Upper lobe of left lung (tissue), 6 donors: ENCODE measurements at regions not wholly inside any gene's neighbourhood (a gene's known extent, or its start where the extent isn't known, plus 50 kb on each side); places are given as distances from the start of the nearest gene placed in this dataset.
A peak's percentile ranks its signal among the peaks of the same experiment; 100 is the strongest.

ENCODE experiments used
- ATAC-seq, 2 donors: fragments of 200-7000 bp; cut with Tn5 transposase; one replicate each; pipeline ENCODE4 v1.9.1; 2022; ENCODE audit warnings: mild to moderate bottlenecking in 2 of 2, moderate library complexity in 2 of 2; ENCODE audit not compliant: low FRiP score in 2 of 2
- DNase-seq, 2 donors: peaks; one replicate each; pipeline ENCODE4 v3.0.0-alpha.2; 2019 to 2020
- H3K27ac ChIP-seq, 4 donors: fragments of 200-600 bp; sonication (generic); one replicate each; pipeline ENCODE4 v1.5.1; 2016 to 2019
- H3K27me3 ChIP-seq, 4 donors: fragments of 200-600 bp; sonication (generic); one replicate each; pipeline ENCODE4 v1.5.1; 2017 to 2019
- H3K36me3 ChIP-seq, 4 donors: fragments of 200-600 bp; sonication (generic); one replicate each; pipeline ENCODE4 v1.5.1; 2016 to 2019
- H3K4me1 ChIP-seq, 4 donors: fragments of 200-600 bp; sonication (generic); one replicate each; pipeline ENCODE4 v1.5.1; 2018 to 2019
- H3K4me3 ChIP-seq, 4 donors: fragments of 200-600 bp; sonication (generic); one replicate each; pipeline ENCODE4 v1.5.1; 2017 to 2019; ENCODE audit warnings: mild to moderate bottlenecking in 2 of 4, moderate library complexity in 1 of 4
- H3K9me3 ChIP-seq, 4 donors: fragments of 200-600 bp; sonication (generic); one replicate each; pipeline ENCODE4 v1.5.1; 2018 to 2019
- EP300 ChIP-seq, 4 donors: sonication (generic); formaldehyde crosslinking; IDR thresholded peaks; one replicate each; pipeline ENCODE4 v1.5.1; 2017; ENCODE audit warnings: antibody characterized with exemption in 4 of 4, control low read depth in 2 of 4
- POLR2A ChIP-seq, 4 donors: fragments of 450-650 bp; IDR thresholded peaks; one replicate each; pipeline ENCODE4 v1.5.1; 2016 to 2017; ENCODE audit warnings: antibody characterized with exemption in 4 of 4, mild to moderate bottlenecking in 2 of 4
- POLR2AphosphoS5 ChIP-seq, 2 donors: sonication (generic); formaldehyde crosslinking; IDR thresholded peaks; one replicate each; pipeline ENCODE4 v1.5.1; 2017; ENCODE audit warnings: antibody characterized with exemption in 2 of 2
- WGBS, 2 donors: methylation state at CpG; one replicate each; pipeline ENCODE4 v1.1.5; 2017 to 2018; 5-methylcytosine and 5-hydroxymethylcytosine counted together
- TF ChIP-seq, protein P1 (sequence below), 6 experiments: fragments of 450-650 bp in 4 of 6; fragments of 200-600 bp in 2 of 6; sonication (generic) in 2 of 6; IDR thresholded peaks; one replicate each; pipeline ENCODE4 v1.5.1; 2016 to 2019; ENCODE audit warnings: antibody characterized with exemption in 6 of 6
- donor health status: DM: no; HTN: no; CAD: no; lungs with moderate emphysema.
- donor health status: DM: no; HTN: yes; CAD: no; lungs with severe emphysema.

DNA sequence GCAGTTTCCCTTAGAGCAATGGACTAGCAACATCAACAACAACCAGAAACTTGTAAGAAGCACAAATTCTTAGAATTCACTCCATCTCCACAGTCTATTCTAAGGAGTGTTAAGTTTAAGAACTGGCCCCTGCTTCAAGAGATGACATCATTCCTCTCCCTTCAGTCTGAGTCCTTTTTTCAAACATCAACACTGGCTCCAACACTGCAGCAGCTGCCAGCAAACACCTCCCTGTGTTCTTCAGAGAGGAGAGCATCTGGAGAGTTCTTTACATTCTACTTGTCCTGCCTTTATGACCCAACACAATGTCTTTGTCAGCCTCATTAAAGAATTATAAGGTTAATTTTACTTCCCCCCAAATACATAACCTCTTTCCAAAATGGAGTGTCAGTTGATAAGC lies 122.3 kb downstream of the HNMT start:
- Histone ChIP-seq H3K9me3 (no peaks in the 10 kb centered on the region), H3K27me3 (no peaks in the 10 kb centered on the region), H3K4me3 (no peak overlapping the region), H3K4me1 (no peaks in the 10 kb centered on the region), H3K36me3 (no peaks in the 10 kb centered on the region), H3K27ac (no peak overlapping the region)
- DNase-seq, result no peak
- TF ChIP-seq POLR2AphosphoS5 (IDR thresholded peaks at IDR 0.05), result no peak
- no peak for TF ChIP-seq EP300 (IDR thresholded peaks at IDR 0.05)
- TF ChIP-seq POLR2A (IDR thresholded peaks at IDR 0.05), result no peak
- TF ChIP-seq, protein P1, sequence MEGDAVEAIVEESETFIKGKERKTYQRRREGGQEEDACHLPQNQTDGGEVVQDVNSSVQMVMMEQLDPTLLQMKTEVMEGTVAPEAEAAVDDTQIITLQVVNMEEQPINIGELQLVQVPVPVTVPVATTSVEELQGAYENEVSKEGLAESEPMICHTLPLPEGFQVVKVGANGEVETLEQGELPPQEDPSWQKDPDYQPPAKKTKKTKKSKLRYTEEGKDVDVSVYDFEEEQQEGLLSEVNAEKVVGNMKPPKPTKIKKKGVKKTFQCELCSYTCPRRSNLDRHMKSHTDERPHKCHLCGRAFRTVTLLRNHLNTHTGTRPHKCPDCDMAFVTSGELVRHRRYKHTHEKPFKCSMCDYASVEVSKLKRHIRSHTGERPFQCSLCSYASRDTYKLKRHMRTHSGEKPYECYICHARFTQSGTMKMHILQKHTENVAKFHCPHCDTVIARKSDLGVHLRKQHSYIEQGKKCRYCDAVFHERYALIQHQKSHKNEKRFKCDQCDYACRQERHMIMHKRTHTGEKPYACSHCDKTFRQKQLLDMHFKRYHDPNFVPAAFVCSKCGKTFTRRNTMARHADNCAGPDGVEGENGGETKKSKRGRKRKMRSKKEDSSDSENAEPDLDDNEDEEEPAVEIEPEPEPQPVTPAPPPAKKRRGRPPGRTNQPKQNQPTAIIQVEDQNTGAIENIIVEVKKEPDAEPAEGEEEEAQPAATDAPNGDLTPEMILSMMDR (IDR thresholded peaks at IDR 0.05), result no peak
- ATAC-seq, result peak in 1 of 2 donors; percentile 63

DNA sequence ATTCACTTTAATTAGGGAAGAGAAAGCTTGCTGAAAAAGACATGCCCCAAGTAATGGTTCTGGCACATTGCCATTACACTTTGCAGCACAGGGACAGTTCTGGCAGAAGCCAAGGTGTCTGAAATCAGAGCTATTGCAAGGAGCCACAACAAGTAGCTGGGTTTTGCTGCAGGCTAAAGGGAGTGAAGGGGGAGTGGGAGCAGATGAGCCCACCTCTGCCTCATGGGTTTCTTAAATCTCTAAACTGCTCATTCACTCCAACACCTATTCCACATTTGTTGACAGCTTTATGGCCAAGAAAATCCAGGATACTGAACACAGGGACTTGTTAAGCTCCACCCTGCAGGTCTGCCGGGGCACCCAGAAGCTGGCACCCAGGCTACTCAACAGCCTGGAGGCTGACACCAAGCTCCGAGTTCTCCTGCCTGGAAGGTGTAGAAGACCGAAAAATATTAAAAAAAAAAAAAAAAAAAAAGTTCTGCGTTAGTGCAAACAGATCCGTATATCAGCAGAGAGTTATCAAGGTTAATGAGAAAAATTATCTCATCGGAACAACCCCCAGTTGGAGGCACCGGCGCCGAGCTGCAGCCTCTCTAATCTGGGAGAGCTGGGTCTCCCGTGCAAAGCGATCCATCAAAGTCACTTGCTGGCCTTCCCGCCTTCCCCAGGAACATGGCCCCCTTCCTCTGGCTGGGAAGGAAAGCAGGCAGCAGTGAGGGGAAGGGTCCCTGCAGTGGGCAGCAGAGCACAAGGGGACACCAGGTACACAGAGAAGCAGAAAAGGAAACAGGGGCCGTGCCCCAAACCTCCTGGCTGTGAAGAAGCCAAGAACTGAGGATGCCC lies 123.7 kb downstream of the HNMT start:
- H3K4me1 ChIP-seq, result no peaks in the 10 kb centered on the region
- 57 to 74% methylated on average over 13 of the region's 13 CpGs for WGBS, 2 donors
- H3K36me3 ChIP-seq, result no peaks in the 10 kb centered on the region
- H3K27me3 ChIP-seq, result no peaks in the 10 kb centered on the region
- no peak overlapping the region for H3K27ac ChIP-seq
- TF ChIP-seq POLR2AphosphoS5 (IDR thresholded peaks at IDR 0.05), result no peak
- H3K4me3 ChIP-seq, result no peak overlapping the region
- H3K9me3 ChIP-seq, result no peaks in the 10 kb centered on the region
- no peak for ATAC-seq
- peak in 1 of 2 donors; percentile 29 for DNase-seq

DNA sequence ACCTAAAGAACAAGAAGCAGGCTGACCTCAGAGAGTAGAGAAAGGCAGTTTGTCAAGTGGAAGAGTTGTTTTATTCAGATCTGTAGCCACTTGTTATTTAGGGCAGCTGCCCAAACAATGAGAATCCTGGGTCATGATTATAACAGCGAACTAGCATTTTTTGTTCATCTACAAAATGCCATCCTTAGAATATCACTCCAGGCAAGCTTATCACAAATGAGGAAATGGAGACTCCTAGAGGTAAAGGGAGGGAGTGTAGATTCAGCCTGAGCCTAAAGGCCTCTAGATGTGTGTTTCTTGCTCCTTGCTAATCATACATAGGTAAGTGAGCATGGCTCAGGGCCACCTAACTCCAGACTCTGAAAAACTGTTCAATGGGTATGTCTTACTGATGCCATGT lies 126.1 kb downstream of the HNMT start:
- no peaks in the 10 kb centered on the region for H3K36me3 ChIP-seq
- 73 to 83% methylated on average over 1 of the region's 1 CpG for WGBS, 2 donors
- TF ChIP-seq, protein P1 (IDR thresholded peaks at IDR 0.05), result peak; percentile 29 to 75 (median 56)
- TF ChIP-seq EP300 (IDR thresholded peaks at IDR 0.05), result no peak
- H3K27me3 ChIP-seq, result no peaks in the 10 kb centered on the region
- ATAC-seq, result peak in 1 of 2 donors; percentile 80
- H3K27ac ChIP-seq, result no peak overlapping the region
- H3K9me3 ChIP-seq, result no peaks in the 10 kb centered on the region
- no peaks in the 10 kb centered on the region for H3K4me1 ChIP-seq
- DNase-seq, result no peak
- no peak overlapping the region for H3K4me3 ChIP-seq

DNA sequence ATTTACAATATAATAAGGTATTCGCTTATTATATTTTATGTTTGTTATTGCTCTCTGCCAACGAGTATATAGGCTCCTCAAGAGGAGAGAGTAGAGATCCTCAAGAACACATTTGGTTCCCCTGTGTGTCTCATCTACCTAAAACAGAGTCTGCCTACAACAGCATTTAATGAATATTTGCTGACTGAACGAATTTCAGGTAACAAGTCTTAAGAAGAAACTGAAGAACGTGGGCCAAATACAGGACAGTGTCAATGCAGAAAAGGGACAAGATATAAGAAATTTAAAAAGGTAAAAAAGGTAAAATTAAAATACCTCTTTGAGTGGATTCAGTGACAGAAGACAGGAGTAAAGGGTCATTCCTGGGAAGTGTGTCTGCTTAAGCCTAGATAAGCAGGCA lies 129.2 kb downstream of the HNMT start:
- no peaks in the 10 kb centered on the region for H3K36me3 ChIP-seq
- no peaks in the 10 kb centered on the region for H3K4me1 ChIP-seq
- H3K4me3 ChIP-seq, result no peak overlapping the region
- 89% methylated on average over 4 of the region's 4 CpGs for WGBS, 2 donors
- no peaks in the 10 kb centered on the region for H3K27me3 ChIP-seq
- ATAC-seq (no peak), DNase-seq (no peak)
- no peaks in the 10 kb centered on the region for H3K9me3 ChIP-seq
- TF ChIP-seq POLR2A (IDR thresholded peaks at IDR 0.05) (no peak), EP300 (IDR thresholded peaks at IDR 0.05) (no peak), POLR2AphosphoS5 (IDR thresholded peaks at IDR 0.05) (no peak)
- TF ChIP-seq, protein P1 (IDR thresholded peaks at IDR 0.05), result no peak
- H3K27ac ChIP-seq, result no peak overlapping the region

DNA sequence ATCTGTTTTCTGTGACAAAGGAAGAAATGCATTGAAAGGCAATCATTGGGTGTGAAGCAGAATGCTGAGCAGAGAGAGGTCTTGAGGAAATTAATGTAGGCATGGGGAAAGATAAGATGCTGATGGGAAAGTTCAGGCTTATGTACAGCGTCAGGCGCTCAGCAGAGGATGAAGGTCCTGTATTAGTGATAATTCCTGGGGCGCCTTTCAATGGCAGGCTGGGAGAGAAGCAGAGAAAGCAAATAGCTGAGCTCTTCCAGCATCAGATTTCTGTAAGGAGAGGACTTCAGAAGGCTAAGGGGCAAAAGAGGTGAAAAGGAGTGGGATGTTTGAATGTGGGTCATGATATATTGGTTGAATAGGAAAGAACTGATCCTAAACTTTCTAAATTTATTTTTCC lies 129.8 kb downstream of the HNMT start:
- Histone ChIP-seq H3K27me3 (no peaks in the 10 kb centered on the region), H3K4me3 (no peak overlapping the region), H3K4me1 (no peaks in the 10 kb centered on the region), H3K36me3 (no peaks in the 10 kb centered on the region), H3K9me3 (no peaks in the 10 kb centered on the region), H3K27ac (no peak overlapping the region)
- DNase-seq, result no peak
- 78 to 89% methylated on average over 3 of the region's 3 CpGs for WGBS, 2 donors
- TF ChIP-seq, protein P1 (IDR thresholded peaks at IDR 0.05), result no peak
- no peak for TF ChIP-seq POLR2AphosphoS5 (IDR thresholded peaks at IDR 0.05)
- no peak for TF ChIP-seq EP300 (IDR thresholded peaks at IDR 0.05)
- no peak for TF ChIP-seq POLR2A (IDR thresholded peaks at IDR 0.05)
- no peak for ATAC-seq
